RWPE2 (cell line): ENCODE measurements at regions not wholly inside any gene's neighbourhood (a gene's known extent, or its start where the extent isn't known, plus 50 kb on each side); places are given as distances from the start of the nearest gene placed in this dataset.

Experiments used
- ATAC-seq: fragments of 200-7000 bp; cut with Tn5 transposase; 3 replicates; pipeline ENCODE4 v1.9.1; 2021; ENCODE audit warnings: low read depth
- DNase-seq: peaks from one replicate; pipeline ENCODE4 v3.0.0-alpha.2; 2020; ENCODE audit warnings: low spot score
- H3K27ac ChIP-seq: fragments of 450-650 bp; 2 replicates; pipeline ENCODE4 v1.5.1; 2017; ENCODE audit warnings: mild to moderate bottlenecking; ENCODE audit not compliant: poor library complexity, severe bottlenecking
- H3K27me3 ChIP-seq: fragments of 250-450 bp; sonication (Bioruptor Pico); 2 replicates; pipeline ENCODE4 v1.5.1; 2021; ENCODE audit warnings: mild to moderate bottlenecking, moderate library complexity; ENCODE audit not compliant: insufficient read depth, poor library complexity, severe bottlenecking
- H3K36me3 ChIP-seq: fragments of 250-450 bp; sonication (Bioruptor Pico); 2 replicates; pipeline ENCODE4 v1.5.1; 2020; ENCODE audit warnings: low read depth, mild to moderate bottlenecking, moderate library complexity
- H3K4me1 ChIP-seq: fragments of 250-450 bp; sonication (Bioruptor Pico); 2 replicates; pipeline ENCODE4 v1.5.1; 2021; ENCODE audit warnings: mild to moderate bottlenecking, moderate library complexity; ENCODE audit not compliant: insufficient read depth, poor library complexity, severe bottlenecking
- H3K4me3 ChIP-seq: fragments of 250-450 bp; sonication (Bioruptor Pico); 2 replicates; pipeline ENCODE4 v1.5.1; 2021; ENCODE audit warnings: mild to moderate bottlenecking, moderate library complexity; ENCODE audit not compliant: severe bottlenecking
- H3K9me3 ChIP-seq: fragments of 250-450 bp; sonication (Bioruptor Pico); 2 replicates; pipeline ENCODE4 v1.5.1; 2021; ENCODE audit warnings: mild to moderate bottlenecking, moderate library complexity; ENCODE audit not compliant: severe bottlenecking
- CTCF ChIP-seq: fragments of 450-650 bp; IDR thresholded peaks from one replicate; pipeline ENCODE4 v1.5.1; 2017; ENCODE audit warnings: mild to moderate bottlenecking, moderate library complexity; ENCODE audit not compliant: poor library complexity, severe bottlenecking

DNA sequence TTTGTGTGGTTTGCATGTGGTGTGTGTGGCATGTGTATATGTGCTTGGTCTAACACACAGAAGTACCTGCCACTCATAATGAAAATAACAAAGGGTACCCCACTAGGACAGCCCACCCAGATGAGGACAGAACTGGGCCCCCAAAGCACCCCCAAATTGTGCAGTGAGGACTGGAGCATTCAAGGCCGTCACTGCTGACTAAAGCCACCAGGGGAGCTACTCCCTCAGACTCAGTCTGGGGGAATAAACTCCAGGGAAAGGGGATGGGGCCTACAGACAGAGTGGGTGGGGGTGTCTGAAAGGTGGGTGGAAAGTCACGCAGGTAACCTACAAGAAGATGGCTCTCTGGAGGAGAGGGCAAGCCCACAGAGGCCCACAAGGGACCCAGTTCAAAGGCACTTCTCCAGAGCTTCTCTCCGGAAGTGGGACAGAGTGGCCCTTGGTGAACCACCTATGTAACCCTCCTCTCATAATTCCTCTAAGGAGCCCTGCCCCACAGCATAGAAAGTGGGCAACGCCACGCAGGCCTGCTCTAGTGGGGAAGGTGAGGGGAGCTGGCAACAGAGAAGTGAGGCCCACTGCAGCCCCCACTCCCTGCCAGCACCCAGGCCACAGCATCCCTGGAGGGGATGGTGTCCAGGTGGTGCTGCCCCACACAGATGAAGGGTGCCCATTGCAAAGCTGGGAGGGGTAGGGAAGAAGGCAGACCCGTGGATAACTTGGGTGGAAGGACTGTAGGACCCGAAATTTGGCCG, 122.8 kb upstream of the MAFB start:
- Histone ChIP-seq H3K9me3 (no peaks in the 10 kb centered on the region), H3K27me3 (peaks cover 33% of the 10 kb centered on the region), H3K36me3 (no peaks in the 10 kb centered on the region), H3K4me1 (no peaks in the 10 kb centered on the region), H3K27ac (no peak overlapping the region), H3K4me3 (no peak overlapping the region)
- ATAC-seq (no peak), DNase-seq (peak; percentile 72)
- TF ChIP-seq CTCF = no peak

GRCh38 chr20:40812415-40812925, 123.4 kb upstream of the MAFB start:
- Histone ChIP-seq H3K9me3 (no peaks in the 10 kb centered on the region), H3K27ac (no peak overlapping the region)

DNA sequence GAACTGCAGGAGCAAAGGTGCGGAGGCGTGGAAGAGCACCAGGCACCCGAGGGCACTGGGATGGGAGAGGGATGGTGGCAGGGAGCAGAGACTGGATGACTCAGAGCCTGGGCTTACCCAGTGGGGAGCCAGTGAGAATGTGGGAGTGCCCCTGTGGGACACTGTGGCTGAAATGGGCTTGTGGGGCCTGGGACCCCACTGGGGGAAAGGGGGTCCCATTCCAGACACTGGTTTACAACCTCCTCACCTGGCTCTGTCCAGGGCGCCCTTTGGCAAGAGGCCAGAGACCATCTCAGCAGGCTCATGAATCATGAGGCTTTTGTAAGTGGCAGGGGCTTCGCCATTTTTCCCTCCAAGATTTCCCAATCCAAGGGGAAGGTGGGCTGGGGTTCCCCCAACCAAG, 124.0 kb upstream of the MAFB start:
- no peaks in the 10 kb centered on the region for H3K36me3 ChIP-seq
- ATAC-seq (peak; percentile 36), DNase-seq (peak; percentile 66)
- H3K4me1 ChIP-seq = no peaks in the 10 kb centered on the region
- no peak overlapping the region for H3K27ac ChIP-seq
- no peaks in the 10 kb centered on the region for H3K9me3 ChIP-seq
- peaks cover 21% of the 10 kb centered on the region for H3K27me3 ChIP-seq
- TF ChIP-seq CTCF = no peak
- no peak overlapping the region for H3K4me3 ChIP-seq

More at GRCh38 chr20:40812415-40812925, 123.4 kb upstream of the MAFB start:
- ATAC-seq (no peak; the same call in 2 of the 3 replicates), DNase-seq (peak; percentile 58)
- no peak overlapping the region for H3K4me3 ChIP-seq
- no peak for TF ChIP-seq CTCF
- peaks cover 27% of the 10 kb centered on the region for H3K27me3 ChIP-seq
- H3K4me1 ChIP-seq = no peaks in the 10 kb centered on the region
- H3K36me3 ChIP-seq = no peaks in the 10 kb centered on the region

DNA sequence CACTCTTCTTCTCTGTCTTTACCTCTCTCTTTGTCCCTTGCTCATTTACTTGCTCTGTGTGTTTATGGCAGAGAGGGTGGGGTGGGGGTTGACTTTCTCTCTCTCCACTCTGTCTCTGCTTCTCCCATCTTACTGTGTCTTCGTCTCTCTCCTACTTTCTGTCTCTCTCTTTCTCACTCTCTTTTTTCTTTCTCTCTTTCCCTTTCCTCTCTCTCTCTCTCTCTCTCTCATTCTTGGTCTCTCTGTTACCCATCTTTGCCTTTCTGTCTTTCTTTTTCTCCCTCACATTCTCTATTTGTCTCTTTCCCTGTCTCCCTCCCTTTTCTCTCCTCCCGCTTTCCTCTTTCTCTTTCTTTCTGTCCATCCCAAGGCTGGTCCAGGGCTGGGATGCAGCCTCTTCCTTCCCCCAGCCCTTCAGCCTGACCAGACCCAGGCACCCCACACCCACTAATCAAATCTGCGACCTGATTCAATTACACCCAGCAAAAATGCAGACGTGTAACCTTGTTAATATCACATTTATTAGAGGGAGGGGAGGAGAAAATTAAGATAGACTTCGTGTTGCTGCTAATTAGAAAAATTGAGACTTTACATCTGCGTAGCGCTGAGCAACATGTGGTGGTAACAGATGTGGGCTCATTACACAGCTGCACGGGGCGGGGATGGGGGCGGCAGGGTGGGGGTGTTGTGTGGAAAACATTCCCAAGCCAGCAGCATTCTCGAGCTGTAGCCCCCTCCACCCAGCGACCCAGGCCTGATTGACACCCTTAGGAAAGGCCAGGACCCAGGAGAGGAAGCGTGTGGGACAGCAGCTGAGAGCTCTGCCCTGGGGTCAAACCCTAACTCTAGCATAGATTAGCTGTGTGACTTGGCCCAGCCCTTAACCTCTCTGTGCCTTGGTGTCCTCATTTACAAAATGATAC, 124.9 kb upstream of the MAFB start:
- ATAC-seq (no peak), DNase-seq (peak; percentile 69)
- no peaks in the 10 kb centered on the region for H3K36me3 ChIP-seq
- no peak overlapping the region for H3K27ac ChIP-seq
- no peaks in the 10 kb centered on the region for H3K9me3 ChIP-seq
- no peaks in the 10 kb centered on the region for H3K4me1 ChIP-seq
- H3K27me3 ChIP-seq = peaks cover 12% of the 10 kb centered on the region
- H3K4me3 ChIP-seq = no peak overlapping the region
- TF ChIP-seq CTCF = no peak
